Hypothalamus (tissue), 51 donors: ENCODE measurements at regions not wholly inside any gene's neighbourhood (a gene's known extent, or its start where the extent isn't known, plus 50 kb on each side); places are given as distances from the start of the nearest gene placed in this dataset.
A peak's percentile ranks its signal among the peaks of the same experiment; 100 is the strongest.

Experiments used
- DNase-seq, 51 donors: peaks; one replicate each; lab custom pipeline; 2025; lab: John Stamatoyannopoulos, UW

- DNase-seq, result no peak
These were observed 455.5 kb downstream of the MATN1 start for GRCh38 chr1:30267856-30268255.

GRCh38 chr1:30267046-30267445 is 456.3 kb downstream of the MATN1 start:
- no peak for DNase-seq

- no peak for DNase-seq
These were observed 458.0 kb downstream of the MATN1 start for GRCh38 chr1:30265127-30266070.

DNA sequence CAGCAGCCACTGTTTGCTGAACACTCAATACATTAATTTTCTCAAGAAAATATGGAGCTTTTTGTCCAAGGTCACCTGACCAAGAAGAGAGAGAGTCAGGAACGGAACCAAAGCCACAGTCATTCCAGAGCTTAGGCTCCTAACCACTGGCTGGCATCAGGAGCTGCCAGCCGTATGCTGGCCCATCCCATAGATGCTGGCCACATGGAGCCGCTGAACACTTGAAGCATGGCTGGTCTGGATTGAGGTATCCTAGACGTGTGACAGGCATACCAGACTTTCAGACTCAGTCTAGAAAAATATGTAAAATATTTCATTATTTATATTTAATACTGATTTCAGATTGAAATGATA is 458.7 kb downstream of the MATN1 start:
- no peak for DNase-seq

DNA sequence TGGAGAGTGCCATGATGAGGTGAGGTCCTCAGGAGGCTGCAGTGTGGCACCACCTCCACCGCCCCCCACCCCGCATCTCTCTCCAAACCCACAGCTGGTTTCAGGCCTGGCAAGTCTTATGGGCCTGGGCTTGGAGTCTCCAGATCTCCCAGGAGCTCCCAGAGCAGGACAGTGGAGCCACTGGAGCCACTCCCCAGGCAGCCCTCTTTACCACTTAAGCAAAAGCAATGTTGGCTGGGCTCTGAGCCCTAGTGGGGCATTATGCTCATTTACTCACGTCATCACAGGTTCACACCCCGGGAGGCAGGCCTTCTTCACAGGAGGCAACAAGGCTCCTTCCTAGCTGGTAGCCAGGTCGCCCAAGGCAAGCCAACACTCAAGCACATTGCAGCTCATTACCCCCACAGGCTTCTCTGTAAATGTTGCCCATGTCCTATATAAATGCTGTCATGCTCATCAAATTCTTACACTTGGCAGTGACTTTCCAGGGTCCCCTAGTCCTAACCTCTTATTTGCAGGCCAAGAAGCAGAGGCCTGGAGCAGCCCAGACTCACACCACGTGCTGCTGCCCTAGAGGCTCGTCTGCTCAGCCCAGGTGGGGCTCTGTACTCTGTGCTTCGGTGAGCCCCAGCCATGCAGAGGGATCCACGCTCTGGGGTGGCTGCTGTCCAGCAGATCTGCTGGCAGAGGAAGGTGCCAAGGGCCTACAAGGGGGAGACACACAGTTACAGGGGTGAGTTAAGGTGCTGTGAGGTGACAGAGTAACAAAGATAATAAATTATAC is 459.3 kb downstream of the MATN1 start:
- no peak for DNase-seq

DNA sequence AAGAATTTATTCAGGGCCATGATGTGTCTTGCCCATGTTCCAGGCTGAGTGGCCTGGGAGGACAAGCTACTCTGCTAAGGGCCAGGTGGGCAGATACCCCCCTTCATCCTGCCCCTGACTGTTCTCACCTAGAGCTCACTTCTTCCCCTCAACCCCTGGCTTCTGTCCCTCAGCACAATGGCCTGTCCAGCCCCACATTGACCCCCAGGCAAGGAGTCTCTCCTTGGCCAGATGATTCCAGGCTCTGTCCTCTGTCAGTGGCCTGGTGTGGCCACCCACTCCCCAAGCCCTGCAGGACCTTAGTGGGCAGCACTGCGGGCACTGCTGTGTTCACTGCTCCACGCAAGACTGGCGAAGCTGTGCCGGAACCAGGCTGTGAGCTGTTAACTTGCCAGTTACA is 460.0 kb downstream of the MATN1 start:
- no peak for DNase-seq

- no peak for DNase-seq
These were observed 461.2 kb downstream of the MATN1 start for GRCh38 chr1:30262158-30262557.

GRCh38 chr1:30260318-30260717 is 463.1 kb downstream of the MATN1 start:
- no peak for DNase-seq

GRCh38 chr1:30259631-30260030 is 463.8 kb downstream of the MATN1 start:
- DNase-seq, result no peak

GRCh38 chr1:30258876-30259275 is 464.5 kb downstream of the MATN1 start:
- no peak for DNase-seq

- DNase-seq, result no peak
These were observed 464.9 kb downstream of the MATN1 start for GRCh38 chr1:30258471-30258870.

DNA sequence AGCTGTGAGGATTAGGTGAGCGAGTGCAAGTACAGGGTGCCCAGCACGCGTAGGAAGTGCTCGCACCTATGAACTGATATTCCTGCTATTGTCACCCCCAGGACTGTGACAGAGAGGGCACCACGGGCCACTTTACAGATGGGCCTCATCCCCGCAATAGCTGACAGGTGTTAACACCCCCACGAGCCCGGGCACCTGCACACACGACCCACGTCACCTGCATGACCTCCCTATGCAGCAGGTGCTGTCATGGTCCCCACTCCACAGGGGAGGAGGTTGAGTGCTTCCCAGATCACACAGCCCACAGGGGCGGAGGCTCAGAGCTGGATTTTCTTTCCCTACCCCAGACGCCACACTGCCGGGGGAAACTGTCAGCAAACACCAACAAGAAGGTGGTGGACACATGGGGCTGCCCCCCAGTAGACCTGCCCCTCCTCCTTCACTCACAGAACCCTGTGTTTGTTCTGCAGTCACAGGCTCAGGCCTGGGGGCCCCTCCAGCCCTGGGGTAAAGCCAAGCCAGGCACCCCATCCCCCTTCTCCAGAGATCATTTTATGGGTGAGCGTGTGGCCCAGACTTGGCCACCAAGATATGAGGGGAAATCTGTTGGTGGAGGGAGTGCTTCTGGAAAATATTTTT is 465.5 kb downstream of the MATN1 start:
- DNase-seq, result no peak

- no peak for DNase-seq
These were observed 466.1 kb downstream of the MATN1 start for GRCh38 chr1:30257322-30257721.

DNA sequence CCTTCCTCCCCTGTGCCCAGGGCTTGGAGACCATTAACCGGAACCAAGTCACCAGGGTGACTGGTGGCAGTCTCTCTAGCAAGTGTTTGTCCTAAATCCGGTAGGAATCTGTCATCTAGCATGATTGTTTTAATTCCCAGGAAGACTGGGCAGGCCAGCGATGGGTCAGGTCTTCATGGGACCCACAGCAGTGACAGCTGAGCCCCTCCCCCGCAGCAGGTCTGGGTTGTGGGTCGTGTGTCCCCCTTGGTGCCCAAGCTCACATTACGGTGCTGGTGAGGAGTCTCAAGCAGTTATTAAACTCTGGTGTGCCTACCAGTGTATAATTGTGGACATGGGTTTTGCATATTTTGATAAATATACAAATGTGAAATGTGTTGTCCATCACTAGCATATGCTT is 466.5 kb downstream of the MATN1 start:
- DNase-seq, result no peak

DNA sequence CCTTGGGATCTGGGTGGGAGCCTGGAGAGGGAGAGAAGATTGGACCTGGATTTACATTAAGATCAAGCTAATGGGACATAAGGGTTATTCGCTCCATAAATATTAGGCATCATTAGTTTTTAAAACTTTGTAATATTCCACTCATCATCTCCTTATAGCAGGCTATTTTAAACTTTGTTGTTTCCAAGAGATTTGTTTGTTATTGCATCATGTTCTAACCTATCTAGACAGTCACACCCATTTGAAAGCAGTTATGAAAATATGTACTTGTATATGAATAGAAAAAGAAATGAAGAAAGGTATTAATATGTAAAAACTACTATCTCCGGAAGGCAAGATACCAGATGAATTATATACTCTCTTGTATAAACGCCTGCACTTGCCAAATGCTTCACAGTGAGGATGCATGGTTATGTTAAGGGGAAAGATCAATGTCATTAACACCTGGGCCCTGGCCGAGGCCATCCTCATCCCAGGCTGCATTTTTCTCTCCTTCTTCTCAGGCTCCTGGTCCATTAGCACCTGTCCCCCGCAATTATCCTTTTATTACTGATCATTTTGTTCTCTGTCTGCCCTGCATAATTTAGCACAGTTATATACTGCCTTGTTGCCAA is 468.2 kb downstream of the MATN1 start:
- DNase-seq, result no peak

DNA sequence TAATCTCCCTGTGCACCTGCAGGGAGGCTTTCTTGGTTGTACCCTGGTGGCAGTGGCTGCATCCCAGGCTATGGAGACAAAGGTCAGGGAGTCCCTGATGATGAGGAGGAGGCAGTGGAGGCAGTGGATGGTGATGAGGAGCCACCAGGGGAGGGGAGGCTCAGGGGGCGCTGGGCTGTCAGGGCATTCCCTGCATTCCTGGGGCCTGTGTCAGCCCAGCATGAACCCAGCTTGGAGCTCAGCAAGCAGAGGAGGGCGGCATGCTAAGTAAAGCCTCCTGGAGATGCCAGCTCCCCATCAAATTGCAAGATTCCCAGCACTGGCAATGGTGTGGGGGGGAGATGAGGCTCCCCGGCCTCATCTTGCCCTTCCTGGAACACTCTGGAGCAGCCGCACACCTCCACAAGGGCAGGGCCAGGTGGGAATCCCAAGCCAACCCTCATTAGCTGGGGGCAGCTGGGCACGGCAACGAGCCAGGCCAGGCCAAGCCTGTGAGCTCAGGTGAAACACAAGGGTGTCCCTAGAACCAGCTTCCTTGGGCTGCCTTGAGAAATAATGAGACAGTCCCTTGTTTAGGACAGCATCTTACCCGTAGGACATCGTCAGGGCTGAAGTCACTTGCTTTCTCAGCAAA is 469.5 kb downstream of the MATN1 start:
- DNase-seq, result no peak

- DNase-seq, result no peak
These were observed 470.0 kb downstream of the MATN1 start for GRCh38 chr1:30253361-30253760.

GRCh38 chr1:30250984-30251850 is 472.2 kb downstream of the MATN1 start:
- DNase-seq, result peak in 1 of 51 donors; percentile 3

DNA sequence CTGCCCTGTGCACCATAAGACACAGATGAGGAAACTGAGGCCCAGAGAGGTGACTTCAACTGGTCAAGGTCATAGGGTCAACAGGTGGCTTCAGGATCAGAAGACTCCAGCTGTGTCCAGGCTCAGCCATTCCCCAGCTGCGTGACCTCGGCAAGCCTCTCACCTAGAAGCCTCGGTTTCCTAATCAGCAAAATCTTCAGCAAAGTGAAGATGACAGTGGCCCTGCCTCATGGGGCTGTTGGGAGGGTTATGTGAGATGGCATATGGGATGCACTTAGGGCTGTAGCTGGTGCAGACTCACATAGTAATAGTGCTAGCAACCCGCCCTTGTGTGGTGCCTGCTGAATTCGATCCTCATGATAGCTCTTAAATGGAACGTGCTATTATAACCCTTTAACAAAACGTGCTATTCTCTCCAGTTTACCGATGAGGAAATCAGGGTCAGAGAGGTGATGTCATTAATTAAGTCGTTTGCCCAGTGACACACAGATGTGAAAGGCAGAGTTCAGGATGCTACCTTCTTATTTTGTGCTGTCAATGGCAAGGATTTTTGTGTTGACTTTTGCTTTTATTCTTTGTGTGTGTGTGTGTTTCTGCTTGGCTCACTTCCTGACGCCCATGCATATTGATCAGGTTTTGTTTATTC is 472.9 kb downstream of the MATN1 start:
- no peak for DNase-seq
